HFFc6 (cell line): ENCODE measurements at regions not wholly inside any gene's neighbourhood (a gene's known extent, or its start where the extent isn't known, plus 50 kb on each side); places are given as distances from the start of the nearest gene placed in this dataset.

Experiments
- DNase-seq: peaks from one replicate; pipeline ENCODE4 v3.0.0-alpha.2; 2018
- H3K27ac Mint-ChIP-seq: 2 replicates; pipeline ENCODE4 v1.8.0; 2020; ENCODE audit warnings: mild to moderate bottlenecking, mixed read lengths
- H3K27me3 Mint-ChIP-seq: 2 replicates; pipeline ENCODE4 v1.8.0; 2021; ENCODE audit warnings: mild to moderate bottlenecking, moderate library complexity, mixed read lengths; ENCODE audit not compliant: insufficient read depth
- H3K36me3 Mint-ChIP-seq: 2 replicates; pipeline ENCODE4 v1.8.0; 2021; ENCODE audit warnings: low read depth, mixed read lengths
- H3K4me1 Mint-ChIP-seq: 2 replicates; pipeline ENCODE4 v1.8.0; 2020; ENCODE audit warnings: low read depth, mixed read lengths
- H3K4me3 Mint-ChIP-seq: 2 replicates; pipeline ENCODE4 v1.8.0; 2020; ENCODE audit warnings: mild to moderate bottlenecking, moderate library complexity, mixed read lengths
- H3K9me3 Mint-ChIP-seq: 2 replicates; pipeline ENCODE4 v1.8.0; 2020; ENCODE audit warnings: mild to moderate bottlenecking, mixed read lengths
- TF ChIP-seq, protein P1 (sequence below): fragments of 200-600 bp; sonication (generic); IDR thresholded peaks from 2 replicates; pipeline ENCODE4 v1.5.0; 2021; ENCODE audit warnings: antibody characterized with exemption, mild to moderate bottlenecking

DNA sequence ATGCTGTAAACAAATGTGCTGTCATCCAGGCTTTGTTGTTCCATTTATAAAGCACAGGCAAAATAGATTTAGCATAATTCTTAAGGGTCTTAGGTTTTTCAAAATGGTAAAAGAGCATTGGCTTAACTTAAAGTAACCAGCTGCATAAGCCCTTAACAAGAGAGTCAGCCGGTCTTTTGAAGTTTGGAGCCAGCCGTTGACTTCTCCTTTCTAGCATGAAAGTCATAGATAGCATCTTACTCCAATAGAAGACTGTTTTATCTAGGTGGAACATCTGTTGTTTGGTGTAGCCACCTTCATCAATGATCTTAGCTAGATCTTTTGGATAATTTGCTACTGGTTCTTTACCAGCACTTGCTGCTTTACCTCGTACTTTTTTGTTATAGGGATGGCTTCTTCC, 297.5 kb upstream of the DCBLD2 start:
- Mint-ChIP-seq H3K27ac (no peak overlapping the region), H3K4me1 (no peaks in the 10 kb centered on the region), H3K9me3 (no peaks in the 10 kb centered on the region), H3K36me3 (peaks cover 6% of the 10 kb centered on the region; the same call in 1 of the 2 replicates), H3K27me3 (peaks cover 13% of the 10 kb centered on the region), H3K4me3 (no peak overlapping the region)
- TF ChIP-seq, protein P1, sequence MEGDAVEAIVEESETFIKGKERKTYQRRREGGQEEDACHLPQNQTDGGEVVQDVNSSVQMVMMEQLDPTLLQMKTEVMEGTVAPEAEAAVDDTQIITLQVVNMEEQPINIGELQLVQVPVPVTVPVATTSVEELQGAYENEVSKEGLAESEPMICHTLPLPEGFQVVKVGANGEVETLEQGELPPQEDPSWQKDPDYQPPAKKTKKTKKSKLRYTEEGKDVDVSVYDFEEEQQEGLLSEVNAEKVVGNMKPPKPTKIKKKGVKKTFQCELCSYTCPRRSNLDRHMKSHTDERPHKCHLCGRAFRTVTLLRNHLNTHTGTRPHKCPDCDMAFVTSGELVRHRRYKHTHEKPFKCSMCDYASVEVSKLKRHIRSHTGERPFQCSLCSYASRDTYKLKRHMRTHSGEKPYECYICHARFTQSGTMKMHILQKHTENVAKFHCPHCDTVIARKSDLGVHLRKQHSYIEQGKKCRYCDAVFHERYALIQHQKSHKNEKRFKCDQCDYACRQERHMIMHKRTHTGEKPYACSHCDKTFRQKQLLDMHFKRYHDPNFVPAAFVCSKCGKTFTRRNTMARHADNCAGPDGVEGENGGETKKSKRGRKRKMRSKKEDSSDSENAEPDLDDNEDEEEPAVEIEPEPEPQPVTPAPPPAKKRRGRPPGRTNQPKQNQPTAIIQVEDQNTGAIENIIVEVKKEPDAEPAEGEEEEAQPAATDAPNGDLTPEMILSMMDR = no peak
- DNase-seq = no peak

DNA sequence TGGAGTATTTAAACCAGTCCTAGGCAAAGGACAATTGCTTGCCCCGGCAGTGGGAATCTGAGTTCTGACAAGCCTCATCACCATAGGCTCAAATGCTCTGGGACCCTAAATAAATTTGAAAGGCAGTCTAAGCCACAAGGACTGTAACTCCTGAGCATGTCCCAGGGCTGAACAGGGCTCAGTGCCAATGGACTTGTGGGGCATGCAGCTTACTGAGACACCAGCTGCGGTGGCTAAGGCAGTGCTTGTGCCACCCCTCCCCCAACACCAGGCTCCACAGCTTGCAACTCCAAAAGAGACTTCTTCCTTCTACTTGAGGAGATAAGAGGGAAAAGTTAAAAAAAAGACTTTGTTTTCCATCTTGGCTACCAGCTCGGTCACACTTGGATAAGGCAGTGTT, 289.7 kb upstream of the DCBLD2 start:
- H3K27ac Mint-ChIP-seq = no peak overlapping the region
- H3K27me3 Mint-ChIP-seq = peaks cover 6% of the 10 kb centered on the region
- DNase-seq = no peak
- TF ChIP-seq, protein P1 = no peak
- H3K36me3 Mint-ChIP-seq = peaks cover 5% of the 10 kb centered on the region; the same call in 1 of the 2 replicates
- no peak overlapping the region for H3K4me3 Mint-ChIP-seq
- H3K4me1 Mint-ChIP-seq = no peaks in the 10 kb centered on the region
- H3K9me3 Mint-ChIP-seq = no peaks in the 10 kb centered on the region

DNA sequence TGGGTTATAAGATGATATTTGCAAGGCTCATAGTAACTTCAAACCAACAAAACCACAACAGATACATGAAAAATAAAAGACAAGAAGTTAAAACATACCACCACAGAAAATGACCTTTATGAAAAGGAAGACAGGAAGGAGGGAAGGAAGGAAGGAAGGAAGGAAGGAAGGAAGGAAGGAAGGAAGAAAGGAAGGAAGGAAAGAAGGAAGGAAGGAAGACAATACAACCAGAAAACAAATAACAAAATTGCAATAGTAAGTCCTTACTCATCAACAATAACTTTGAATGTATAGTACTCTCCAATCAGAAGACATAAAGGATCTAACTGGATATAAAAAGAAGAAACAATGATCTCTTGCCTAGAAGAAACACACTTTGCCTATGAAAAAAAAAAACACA, 287.4 kb upstream of the DCBLD2 start:
- H3K9me3 Mint-ChIP-seq = no peaks in the 10 kb centered on the region
- no peaks in the 10 kb centered on the region for H3K36me3 Mint-ChIP-seq
- no peaks in the 10 kb centered on the region for H3K4me1 Mint-ChIP-seq
- TF ChIP-seq, protein P1 = no peak
- H3K27me3 Mint-ChIP-seq = peaks cover 3% of the 10 kb centered on the region
- H3K27ac Mint-ChIP-seq = no peak overlapping the region
- no peak for DNase-seq
- H3K4me3 Mint-ChIP-seq = no peak overlapping the region

DNA sequence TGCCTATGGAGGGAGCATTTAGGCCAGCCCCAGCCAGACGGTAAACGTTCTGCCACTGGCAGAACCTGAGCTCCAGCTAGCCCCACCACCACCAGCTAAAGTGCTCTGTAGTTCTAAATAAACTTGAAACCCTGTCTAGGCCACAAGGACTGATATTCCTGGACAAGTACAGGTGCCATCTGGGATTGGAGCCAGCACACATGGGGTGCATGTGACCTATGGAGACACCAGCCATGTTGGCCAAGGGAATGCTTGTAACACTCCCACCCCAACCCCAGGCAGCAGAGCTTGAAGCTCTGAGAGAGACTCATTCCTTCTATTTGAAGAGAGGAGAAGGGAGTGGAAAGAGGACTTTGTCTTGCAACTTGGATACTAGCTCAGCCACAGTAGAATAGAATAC, 284.5 kb upstream of the DCBLD2 start:
- TF ChIP-seq, protein P1 = no peak
- no peak for DNase-seq
- Mint-ChIP-seq H3K27me3 (peaks cover 2% of the 10 kb centered on the region; the same call in 1 of the 2 replicates), H3K36me3 (no peaks in the 10 kb centered on the region), H3K27ac (no peak overlapping the region), H3K4me1 (no peaks in the 10 kb centered on the region), H3K4me3 (no peak overlapping the region), H3K9me3 (no peaks in the 10 kb centered on the region)

DNA sequence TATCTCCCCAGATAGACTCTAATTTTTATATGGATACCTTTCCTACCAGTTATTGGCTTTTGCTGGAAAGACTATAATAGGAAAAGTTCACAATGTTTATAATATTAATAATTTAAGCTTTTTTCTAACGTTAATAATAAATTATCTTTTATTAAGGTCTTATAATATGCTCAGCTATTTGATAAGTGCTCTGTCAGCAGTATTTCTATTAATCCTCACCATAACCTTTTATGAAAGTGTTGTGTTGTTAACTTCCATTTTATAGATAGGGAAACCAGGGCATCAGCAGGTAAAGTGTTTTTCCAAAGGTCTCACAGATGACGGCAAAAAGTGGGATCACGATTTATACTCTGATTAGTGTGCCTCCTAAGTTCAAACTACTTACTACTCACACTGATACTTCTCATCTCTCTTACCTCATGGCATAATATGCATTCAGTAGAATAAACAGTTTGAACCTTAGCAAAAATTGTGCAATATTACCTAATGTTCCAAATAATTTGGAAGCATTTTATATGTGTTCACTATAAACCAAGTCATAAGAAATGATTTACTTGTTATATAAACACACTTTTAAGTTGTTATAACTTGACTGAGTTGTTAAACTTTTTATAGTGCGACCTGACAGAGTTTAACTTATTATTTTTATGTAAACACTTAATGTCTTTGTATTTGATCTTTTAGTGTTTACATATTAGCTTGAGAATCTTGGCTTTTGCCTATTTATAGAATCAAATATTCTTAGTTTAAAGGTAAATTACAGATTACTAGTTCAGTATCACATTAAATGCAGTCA, 274.9 kb upstream of the DCBLD2 start:
- Mint-ChIP-seq H3K4me3 (no peak overlapping the region), H3K36me3 (no peaks in the 10 kb centered on the region), H3K4me1 (peaks cover 14% of the 10 kb centered on the region), H3K9me3 (no peaks in the 10 kb centered on the region), H3K27me3 (no peaks in the 10 kb centered on the region; the same call in 1 of the 2 replicates), H3K27ac (no peak overlapping the region)
- TF ChIP-seq, protein P1 = no peak
- DNase-seq = no peak
